GM19468 (cell line): ENCODE measurements at regions not wholly inside any gene's neighbourhood (a gene's known extent, or its start where the extent isn't known, plus 50 kb on each side); places are given as distances from the start of the nearest gene placed in this dataset.
"Not testable (repeated sequence)": the region's sequence is repeated elsewhere in the genome, so short reads cannot be mapped to it uniquely, and the experiment has no call there.

Source experiments
- ATAC-seq: cut with Tn5 transposase; IDR thresholded peaks from one replicate; pipeline ENCODE4 v1.9.1; 2021; ENCODE audit warnings: mild to moderate bottlenecking, moderate library complexity, moderate number of reproducible peaks; ENCODE audit not compliant: unreplicated experiment; ENCODE audit errors: extremely low read depth

- ATAC-seq, result no peak
Measured at GRCh38 chr4:86472377-86473019, 112.6 kb upstream of the MAPK10 start.

GRCh38 chr4:86478151-86478550, 116.0 kb upstream of the PTPN13 start:
- ATAC-seq, result not testable (repeated sequence)

GRCh38 chr4:86481440-86481839, 112.7 kb upstream of the PTPN13 start:
- no peak for ATAC-seq

- no peak for ATAC-seq
Measured at GRCh38 chr4:86482306-86483172, 111.6 kb upstream of the PTPN13 start.

- no peak for ATAC-seq
Measured at GRCh38 chr4:86483173-86483490, 111.0 kb upstream of the PTPN13 start.

- no peak for ATAC-seq
Measured at GRCh38 chr4:86483773-86484172, 110.3 kb upstream of the PTPN13 start.

GRCh38 chr4:86484241-86484640, 109.9 kb upstream of the PTPN13 start:
- no peak for ATAC-seq

- no peak for ATAC-seq
Measured at GRCh38 chr4:86487738-86488348, 106.3 kb upstream of the PTPN13 start.

- ATAC-seq, result no peak
Measured at GRCh38 chr4:86493460-86493859, 100.7 kb upstream of the PTPN13 start.

- no peak for ATAC-seq
Measured at GRCh38 chr4:86496094-86497080, 97.7 kb upstream of the PTPN13 start.

GRCh38 chr4:86497131-86497530, 97.0 kb upstream of the PTPN13 start:
- ATAC-seq, result no peak

- peak; percentile 62 for ATAC-seq
Measured at GRCh38 chr4:86497980-86498862, 95.9 kb upstream of the PTPN13 start.

GRCh38 chr4:86498863-86499166, 95.3 kb upstream of the PTPN13 start:
- no peak for ATAC-seq

GRCh38 chr4:86500527-86500926, 93.6 kb upstream of the PTPN13 start:
- ATAC-seq, result no peak

- no peak for ATAC-seq
Measured at GRCh38 chr4:86502081-86502480, 92.0 kb upstream of the PTPN13 start.

- ATAC-seq, result no peak
Measured at GRCh38 chr4:86506591-86506990, 87.5 kb upstream of the PTPN13 start.

- ATAC-seq, result no peak
Measured at GRCh38 chr4:86508436-86508835, 85.7 kb upstream of the PTPN13 start.

GRCh38 chr4:86511590-86511989, 82.5 kb upstream of the PTPN13 start:
- ATAC-seq, result no peak

GRCh38 chr4:86512631-86513030, 81.5 kb upstream of the PTPN13 start:
- ATAC-seq, result no peak
